GM19239 (cell line): ENCODE measurements at regions not wholly inside any gene's neighbourhood (a gene's known extent, or its start where the extent isn't known, plus 50 kb on each side); places are given as distances from the start of the nearest gene placed in this dataset.

Experiments
- DNase-seq: peaks from one replicate; pipeline ENCODE4 v3.0.0; 2011; ENCODE audit warnings: low spot score; ENCODE audit not compliant: insufficient read length
- FAIRE-seq: peaks from 2 replicates; lab custom pipeline; 2011; peaks lifted over from hg19 to GRCh38; lab: Jason Lieb, UNC

DNA sequence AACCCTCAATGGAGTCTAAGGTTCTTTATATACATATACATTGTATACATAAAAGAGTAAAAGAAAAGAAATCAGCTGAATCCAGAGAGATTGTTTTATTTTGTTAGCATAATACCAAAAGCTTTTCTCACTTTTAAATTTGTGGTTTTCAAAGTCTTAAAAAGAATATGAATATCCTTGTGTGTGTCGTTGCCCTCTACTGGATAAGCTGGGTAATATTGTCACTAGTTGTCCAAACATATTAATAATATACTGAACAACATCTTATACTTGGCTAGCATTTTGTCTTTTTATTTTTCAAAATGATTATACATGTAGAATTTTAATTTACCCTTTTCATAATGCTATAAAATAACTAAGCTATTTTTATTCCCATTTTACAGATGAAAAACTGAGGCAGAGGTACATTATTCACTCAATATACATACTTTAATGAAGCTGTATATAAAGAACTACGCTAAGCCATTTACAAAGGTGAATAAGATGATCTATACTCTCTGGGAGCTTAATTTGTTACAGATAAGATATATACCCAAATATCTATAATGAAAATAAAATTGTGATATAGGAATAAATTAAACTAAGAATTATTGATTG lies 531.7 kb downstream of the TFAP2B start:
- no peak for FAIRE-seq
- DNase-seq, result no peak

DNA sequence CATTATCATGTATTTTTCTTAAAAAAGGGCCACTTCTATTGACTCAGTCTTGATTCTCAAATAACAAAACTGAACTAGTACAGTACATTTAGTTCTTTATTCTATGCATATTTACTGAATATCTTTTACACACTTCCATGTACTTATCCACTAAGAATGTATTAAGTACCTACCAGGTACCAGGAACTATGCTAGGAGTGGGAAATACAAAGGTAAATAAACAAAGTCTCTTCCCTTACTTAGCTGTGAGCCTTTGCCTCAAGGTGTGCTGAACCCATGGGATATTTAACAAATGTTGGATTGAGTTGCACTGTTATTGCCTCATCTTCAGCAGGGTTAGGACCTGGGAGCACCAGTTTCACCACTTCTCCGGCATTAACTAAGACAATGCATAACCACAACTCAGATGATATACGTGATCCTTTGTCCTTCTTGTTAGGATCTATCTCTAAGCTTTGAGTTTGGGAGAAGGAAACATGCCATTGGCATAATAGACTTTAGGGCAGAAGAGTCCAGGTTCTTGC lies 533.9 kb downstream of the TFAP2B start:
- DNase-seq, result no peak
- FAIRE-seq, result no peak

DNA sequence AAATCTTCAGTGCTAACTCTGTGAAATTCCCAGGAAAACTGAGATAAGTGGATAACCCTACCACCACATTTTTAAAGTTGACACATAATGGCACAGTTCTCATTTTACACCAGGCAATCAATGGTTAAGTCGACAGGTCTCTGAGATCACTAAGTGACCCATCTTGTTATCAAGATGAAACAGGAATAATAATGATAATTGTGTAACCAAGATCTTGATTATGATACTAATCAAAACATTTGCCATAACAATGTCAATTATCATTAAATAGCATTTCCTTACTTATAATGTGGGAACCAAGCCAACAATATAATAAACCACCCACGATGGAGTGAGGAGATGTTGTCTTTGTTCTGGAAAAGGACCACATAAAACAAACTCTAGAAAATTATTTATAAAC lies 541.6 kb downstream of the TFAP2B start:
- FAIRE-seq (no peak), DNase-seq (no peak)

DNA sequence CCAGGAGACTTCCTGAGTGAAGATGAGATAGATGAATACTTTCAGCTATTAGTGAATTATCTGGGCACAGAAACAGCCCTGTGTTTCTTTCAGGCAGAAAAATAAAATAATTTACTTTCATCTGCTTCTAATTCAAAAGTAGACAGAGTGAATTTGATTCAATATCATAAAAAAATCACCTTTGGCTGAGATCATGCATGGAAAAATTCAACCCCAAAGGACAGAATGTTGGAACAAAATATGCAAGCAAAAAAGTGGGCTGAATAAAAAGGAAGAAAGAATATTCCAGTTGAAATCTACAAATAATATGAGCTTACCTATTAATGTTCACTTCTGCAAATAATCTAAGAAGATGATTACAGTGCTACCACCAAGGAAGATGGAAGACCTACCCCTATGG lies 546.9 kb downstream of the TFAP2B start:
- DNase-seq (no peak), FAIRE-seq (no peak)

DNA sequence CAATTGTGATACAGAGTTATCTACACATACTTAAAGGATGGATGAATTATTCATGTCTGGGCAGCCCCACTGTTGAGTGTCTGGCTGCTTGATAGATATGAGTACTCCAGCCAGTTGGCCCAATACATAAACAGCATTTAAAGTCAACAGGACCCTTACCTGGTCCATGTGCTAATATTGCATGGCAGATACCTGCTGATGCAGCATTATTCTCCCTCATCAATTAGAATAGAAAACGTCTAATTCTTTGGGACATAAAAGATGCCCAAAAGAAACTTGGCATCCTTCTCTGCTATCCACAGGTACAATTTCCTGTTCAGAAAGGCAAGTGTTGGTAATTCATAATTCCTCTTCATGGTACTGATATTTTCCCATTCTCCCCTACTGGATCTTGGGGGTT lies 550.8 kb downstream of the TFAP2B start:
- no peak for DNase-seq
- FAIRE-seq, result no peak

DNA sequence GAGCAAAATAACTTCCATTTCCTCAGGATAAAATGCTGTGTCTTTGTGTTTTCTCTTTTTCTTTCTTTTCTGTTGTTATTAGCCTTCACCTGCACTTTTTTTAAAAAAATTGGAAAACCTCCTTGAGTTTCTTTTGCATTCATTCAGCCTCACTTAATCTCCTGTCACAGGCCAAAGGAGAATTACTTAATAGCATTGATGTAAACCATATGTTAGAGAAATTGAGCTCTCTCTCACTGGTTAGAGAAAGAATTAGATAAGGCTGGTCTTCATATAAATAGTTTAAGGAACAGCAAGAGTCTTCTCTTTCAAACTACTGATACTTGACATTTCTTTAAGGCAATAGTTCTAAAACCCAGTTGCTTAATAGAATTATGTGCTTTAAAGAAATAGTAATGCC lies 564.2 kb downstream of the TFAP2B start:
- no peak for DNase-seq

DNA sequence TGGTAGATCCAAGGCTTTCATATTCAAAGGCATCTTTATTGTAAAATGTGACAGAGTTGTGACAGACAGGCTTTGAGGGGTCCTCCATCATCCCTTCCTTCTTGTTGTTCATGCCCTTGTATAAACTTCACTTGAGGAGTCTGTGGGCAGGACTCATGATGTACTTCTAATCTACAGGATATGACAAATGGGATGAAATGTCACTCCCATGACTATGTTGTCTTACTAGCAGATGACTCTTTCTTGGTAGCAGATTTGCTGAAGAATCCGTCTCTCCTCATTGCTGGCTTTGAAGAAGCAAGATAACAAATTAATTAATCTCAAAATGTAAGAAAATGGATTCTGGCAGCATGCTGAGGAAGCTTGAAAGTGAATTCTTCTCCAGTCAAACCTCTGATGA lies 566.1 kb downstream of the TFAP2B start:
- FAIRE-seq (no peak), DNase-seq (no peak)

More for the DNA sequence above, 564.2 kb downstream of the TFAP2B start:
- FAIRE-seq, result no peak

DNA sequence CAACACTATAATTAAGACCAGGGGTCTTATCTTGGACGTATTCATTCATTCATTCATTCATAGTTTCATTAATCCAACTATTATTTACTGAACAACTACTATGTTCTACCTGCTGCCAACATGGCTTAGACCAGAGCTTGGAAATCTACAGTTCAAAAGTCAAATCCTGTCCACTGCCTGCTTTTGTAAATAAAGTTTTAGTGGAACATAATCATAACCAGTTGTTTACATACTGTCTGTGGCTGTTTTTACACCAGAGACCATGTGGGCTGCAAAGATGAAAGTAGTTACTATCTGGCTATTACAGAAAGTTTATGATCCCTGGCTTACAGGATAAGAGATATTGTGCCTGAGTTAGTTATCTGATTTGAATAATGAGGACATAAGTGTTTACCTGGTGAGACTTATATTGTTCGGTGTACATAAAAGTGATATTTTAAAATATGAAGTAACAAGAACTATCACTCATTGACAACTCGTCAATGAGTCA lies 567.7 kb downstream of the TFAP2B start:
- FAIRE-seq (no peak), DNase-seq (no peak)

DNA sequence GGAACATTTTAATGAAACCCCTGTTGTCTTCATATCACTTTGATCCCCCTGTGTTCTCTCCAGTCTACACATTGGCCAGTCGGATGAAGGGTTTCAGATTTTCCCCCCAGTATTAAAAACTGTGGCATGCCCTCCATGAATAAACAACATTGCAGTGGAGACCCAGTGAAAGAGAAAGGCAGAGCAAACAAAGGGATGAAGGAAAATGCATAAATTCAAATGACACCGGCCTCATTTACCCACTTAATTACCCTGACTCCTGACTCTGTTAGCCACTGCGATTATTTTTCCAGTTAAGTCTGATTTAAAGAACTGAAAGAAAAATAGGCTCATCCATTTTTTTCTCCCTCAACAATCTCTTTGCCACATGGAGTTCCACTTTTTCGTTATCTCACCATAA lies 569.2 kb downstream of the TFAP2B start:
- DNase-seq (no peak), FAIRE-seq (no peak)

DNA sequence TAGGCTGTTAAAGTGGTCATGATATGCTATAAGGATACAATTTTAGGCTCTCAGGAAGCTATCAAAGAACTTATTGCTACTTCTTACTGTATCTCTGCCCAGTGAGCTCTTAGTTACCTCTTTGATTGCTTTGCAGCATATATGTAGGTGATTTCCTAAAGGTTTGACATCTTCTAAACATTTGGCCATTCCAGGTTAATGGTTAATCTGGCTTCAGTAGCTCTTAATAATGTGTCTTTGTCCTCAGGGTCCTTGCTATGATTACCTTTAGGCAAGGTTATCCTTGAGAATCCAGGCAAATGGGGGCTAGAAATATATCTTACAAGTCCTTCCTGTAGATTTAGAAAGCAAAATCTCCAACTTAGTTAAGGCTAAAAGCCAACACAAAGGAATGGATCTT lies 575.4 kb downstream of the TFAP2B start:
- DNase-seq, result no peak
- FAIRE-seq, result peak; percentile 23

DNA sequence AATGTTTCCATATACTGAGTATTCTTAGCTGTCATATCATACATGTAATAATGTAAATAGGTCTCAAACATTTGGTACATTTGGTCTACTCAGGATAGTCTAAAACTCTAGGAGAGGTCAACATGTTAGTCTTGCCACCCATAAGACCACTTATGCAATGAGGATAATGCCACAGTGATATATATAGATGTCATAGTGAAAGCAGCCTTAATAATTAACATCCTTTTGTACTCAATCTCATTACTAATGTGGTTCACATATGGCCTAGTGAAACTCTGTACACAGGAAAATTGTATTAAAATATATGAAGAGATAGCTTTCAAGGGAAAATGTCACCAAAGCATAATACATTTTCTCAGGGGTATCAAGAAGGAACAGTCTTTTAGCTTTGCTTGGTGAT lies 577.9 kb downstream of the TFAP2B start:
- DNase-seq, result no peak
- no peak for FAIRE-seq

DNA sequence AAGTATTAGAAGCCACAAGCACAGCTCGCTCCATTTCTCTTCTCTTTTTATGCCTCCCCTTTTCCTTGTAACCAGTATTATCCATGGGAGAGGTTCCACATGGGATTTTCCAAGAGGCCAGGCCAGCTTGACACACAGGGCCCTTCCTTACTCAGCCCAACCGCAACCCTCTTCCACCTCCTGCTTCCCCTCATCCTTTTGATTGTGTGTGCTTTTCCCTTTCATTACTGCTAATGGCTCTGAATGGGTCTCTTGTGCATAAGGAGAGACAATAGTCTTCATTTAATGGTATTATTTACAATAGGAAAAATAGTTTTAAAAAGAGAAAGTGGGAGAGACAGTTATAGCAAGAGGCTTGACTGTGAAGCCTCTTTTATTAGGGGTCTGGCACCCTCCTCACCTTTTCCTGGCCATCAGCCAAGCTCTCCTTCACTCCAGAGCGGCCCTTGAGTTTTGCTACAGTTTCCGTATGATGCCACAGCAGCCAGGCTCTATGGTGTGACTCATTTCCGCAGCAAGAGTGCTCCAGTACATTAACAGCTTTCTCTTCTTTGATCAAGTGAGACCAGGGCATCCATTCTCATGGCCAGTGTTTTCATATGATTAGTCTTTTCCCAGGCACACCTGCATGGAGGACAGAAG lies 579.5 kb downstream of the TFAP2B start:
- FAIRE-seq (peak; percentile 64), DNase-seq (no peak)

DNA sequence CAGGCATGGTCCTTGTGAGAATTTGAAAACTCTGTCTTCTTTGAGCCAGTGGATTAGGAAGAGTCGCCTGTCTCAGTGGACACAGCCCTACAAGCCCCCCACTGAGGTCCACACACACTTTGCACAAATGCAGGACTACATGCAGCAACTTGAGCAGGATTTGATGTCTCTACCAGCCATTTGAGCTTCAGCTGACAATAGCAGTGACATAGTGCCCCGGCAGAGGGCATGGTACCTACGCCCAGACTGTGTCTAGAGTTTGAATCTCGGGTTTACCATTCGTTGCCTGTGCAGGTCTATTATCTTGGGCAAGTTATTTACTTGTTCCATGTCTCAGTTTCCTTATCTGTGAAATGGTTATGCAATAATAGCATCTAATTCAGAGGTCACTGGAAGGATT lies 580.1 kb downstream of the TFAP2B start:
- DNase-seq (no peak), FAIRE-seq (no peak)

DNA sequence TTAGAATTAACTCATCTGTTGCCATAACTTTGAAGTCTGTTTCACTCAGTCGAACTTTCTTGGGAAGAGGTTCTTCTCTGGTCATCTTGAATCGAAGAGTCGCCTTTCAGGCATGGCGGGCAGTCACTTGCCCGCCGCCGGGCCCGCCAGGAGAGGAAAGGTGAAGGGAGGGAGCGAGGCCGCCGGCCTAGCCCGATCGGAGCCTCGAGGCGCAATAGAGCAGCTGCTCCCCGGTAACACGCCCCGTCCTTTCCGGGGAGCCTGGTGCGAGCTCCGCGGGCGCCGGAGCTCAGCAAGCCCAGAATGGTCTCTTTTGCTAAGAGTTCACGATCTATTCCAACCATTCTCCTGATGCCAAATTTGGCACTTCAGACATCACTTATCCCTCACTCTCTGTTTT lies 591.8 kb downstream of the TFAP2B start:
- DNase-seq, result no peak

DNA sequence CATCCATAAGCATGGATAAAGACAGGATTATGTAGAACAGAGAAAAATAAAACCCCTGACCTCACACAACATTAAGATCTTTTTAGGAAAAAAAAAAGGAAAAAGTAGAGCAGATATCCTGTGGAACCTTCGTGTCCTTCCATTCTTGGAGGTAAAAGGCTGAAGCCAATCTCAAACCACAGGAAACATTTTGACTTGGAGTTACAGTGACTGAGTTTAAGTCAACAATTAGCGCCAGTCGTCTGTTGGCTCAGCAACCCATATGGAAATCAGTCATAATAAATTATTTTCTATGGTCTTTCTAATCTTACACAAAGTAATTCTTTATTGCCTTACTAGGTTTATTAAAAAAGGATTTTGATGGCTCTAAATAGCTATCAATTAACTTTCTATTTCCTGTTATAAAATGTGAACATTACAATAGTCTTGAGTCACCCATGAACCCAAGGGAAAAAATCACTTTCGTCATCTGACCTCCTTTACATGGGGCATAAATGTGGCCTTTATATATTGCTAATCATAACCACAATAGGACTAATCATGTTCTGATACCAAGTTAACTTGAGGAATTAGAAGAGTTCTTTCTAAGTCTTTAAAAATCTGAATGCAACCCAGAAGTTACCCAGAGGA lies 592.9 kb downstream of the TFAP2B start:
- FAIRE-seq (no peak), DNase-seq (no peak)

More for the DNA sequence above, 591.8 kb downstream of the TFAP2B start:
- no peak for FAIRE-seq

DNA sequence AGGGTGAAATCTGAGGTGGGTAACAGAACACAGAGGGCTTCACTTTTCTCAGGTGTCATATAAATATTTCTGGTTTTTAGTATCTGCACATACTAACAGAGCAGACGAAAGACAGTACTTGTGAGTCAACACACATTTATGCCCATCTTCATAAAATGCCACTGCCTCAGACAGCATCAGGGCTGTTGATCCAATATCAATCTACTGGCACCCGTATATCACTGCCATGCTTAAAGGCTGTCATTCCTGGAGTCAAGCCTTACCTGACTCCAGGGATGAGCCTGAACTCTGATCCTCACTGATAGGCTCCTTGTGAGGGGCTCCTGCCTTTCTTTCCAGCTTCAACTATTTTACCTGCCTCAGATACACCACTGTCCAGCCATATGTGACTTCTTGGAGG lies 595.7 kb downstream of the TFAP2B start:
- FAIRE-seq, result no peak
- DNase-seq, result no peak

DNA sequence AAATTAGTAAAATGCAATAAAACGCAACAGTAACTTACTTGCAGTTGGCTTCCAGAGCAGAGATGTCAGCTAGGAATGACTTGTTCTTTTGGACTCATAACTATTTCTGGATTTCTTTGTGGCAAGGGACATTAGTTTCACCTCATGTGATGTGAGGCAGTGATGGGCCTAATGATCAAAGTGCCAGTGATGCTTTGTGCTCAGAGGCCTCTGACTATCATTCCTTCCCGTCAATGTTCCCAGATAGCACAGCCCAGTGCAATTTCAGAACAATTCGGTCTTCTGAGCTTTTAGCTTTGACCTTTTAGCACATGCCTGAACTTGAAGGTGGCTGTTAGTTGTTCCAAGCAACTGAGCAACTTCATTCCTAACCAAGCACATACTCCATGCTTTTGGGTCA lies 596.8 kb downstream of the TFAP2B start:
- FAIRE-seq (no peak), DNase-seq (no peak)

DNA sequence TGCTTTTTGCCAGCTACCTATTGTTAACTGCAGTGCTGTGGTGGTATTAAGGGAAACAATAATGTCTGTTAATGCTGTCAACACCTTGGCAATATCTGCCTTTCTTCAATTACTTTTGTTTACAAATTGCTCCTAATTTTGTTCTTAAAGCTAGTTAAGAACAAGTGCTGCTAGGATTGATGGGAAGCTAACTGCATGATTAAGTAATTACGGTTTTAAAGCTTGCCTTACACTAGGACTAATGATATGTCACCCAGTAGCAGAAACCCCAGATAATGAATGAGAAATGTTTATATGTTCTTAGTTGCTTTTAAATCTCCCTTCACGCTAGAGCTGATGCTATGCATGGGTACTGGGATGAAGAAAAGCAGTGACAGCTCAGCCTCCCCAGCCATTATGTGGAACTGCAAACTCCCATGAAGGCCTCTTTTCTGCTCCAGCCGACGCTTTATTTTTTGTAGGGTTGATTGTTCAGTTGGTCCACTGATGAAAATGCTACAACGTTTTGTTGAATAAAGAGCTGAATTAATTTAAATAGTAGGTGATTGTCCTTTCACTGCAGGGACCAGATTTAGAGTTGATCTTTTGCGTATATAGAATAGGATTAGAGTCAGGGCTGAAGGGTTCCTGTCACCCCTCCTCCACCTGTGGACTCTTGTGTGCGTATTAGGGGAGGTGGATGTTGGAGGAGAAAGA lies 610.5 kb downstream of the TFAP2B start:
- FAIRE-seq (no peak), DNase-seq (no peak)

DNA sequence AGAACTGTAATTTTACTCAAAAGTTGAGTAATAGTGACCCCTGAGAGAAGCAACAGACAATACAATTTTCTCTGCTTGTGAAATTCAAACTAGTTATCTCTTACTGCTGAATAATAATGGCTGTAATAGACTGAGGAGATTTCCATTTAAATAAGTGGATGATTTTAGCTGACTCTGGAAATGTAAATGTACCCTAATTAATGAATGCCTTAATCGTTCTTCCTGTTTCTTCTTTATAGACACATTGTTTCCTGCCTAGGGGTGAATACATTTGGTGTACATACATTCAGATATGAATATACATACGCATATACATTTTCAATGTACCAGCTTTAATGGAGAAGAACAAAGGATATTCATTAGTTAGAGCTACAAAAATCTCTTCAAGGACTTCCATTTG lies 611.9 kb downstream of the TFAP2B start:
- no peak for DNase-seq
- FAIRE-seq, result no peak

DNA sequence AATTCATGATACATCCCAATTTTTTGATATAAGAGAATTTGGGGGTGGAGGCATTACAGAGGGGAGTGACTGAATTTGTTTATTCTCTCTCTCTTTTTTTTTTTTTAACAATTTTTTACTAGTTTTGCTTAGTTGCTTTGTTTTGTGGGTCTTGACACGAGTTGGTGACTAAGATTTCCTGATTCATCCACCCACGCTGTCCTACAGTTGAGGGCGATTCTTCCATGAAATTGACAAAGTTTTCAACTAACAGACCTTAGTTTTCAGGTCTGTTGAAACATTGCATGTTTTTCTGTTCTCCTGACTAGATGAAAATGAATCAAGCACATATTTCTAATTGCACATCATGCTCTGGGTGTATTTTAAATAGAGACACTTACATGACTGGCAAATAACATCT lies 613.8 kb downstream of the TFAP2B start:
- no peak for DNase-seq
- FAIRE-seq, result no peak
